ENCODE measurements at regions not wholly inside any gene's neighbourhood (a gene's known extent, or its start where the extent isn't known, plus 50 kb on each side); places are given as distances from the start of the nearest gene placed in this dataset.
"Not testable (repeated sequence)": the region's sequence is repeated elsewhere in the genome, so short reads cannot be mapped to it uniquely, and the experiment has no call there.

DNA sequence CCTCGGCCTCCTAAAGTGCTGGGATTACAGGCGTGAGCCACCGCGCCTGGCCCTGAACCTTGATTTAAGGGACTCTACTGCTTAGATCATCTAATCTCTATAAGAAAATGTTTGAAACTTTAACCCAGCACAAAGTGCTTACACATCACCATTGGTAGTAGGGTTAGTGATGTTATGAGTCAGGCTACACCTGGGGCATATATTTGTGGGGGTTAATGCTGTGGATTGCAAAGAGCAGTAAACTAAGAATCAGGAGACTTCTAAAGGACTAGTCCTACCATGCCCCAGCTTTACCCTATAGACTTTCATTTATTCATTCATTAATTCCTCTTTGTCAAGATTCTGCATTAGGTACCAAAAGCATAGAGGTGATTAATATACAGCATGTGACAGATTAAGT, 880.5 kb downstream of the TTLL7 start:
- Histone ChIP-seq H3K27ac (no peak overlapping the region), H3K4me3 (no peak overlapping the region)
- TF ChIP-seq, protein P1, sequence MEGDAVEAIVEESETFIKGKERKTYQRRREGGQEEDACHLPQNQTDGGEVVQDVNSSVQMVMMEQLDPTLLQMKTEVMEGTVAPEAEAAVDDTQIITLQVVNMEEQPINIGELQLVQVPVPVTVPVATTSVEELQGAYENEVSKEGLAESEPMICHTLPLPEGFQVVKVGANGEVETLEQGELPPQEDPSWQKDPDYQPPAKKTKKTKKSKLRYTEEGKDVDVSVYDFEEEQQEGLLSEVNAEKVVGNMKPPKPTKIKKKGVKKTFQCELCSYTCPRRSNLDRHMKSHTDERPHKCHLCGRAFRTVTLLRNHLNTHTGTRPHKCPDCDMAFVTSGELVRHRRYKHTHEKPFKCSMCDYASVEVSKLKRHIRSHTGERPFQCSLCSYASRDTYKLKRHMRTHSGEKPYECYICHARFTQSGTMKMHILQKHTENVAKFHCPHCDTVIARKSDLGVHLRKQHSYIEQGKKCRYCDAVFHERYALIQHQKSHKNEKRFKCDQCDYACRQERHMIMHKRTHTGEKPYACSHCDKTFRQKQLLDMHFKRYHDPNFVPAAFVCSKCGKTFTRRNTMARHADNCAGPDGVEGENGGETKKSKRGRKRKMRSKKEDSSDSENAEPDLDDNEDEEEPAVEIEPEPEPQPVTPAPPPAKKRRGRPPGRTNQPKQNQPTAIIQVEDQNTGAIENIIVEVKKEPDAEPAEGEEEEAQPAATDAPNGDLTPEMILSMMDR (IDR thresholded peaks at IDR 0.05) = no peak
- DNase-seq (ENCODE audit: low spot score) = no peak

DNA sequence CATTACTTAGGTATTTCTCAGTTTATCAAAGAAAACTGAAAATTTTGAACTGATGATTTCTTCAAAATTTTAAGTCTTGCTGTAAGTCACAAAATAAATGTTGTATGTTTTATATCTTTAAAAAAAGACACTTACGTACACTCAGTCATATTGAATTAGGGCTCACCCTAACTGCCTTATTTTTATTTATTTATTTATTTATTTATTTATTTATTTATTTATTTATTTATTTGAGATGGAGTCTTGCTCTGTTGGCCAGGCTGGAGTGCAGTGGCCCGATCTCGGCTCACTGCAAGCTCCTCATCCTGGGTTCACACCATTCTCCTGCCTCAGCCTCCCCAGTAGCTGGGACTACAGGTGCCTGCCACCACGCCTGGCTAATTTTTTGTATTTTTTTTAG, 881.9 kb downstream of the TTLL7 start:
- H3K27ac ChIP-seq = not testable (repeated sequence)

DNA sequence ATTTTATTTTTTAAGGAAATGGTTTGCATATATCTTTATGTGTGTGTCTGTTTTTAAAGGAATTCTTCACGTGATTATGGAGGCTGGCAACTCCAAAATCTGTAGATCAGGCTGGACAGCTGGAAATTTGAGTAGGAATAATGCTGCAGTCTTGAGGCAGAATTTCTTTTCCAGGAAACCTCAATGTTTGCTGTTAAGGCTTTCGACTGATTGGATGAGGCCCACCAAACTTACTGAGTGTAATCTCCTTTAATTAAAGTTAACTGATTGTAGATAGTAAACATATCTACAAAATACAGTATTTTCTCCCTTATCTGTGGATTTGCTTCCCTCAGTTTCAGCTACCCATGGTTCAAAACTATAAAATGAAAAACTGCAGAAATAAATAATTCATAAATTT, 883.1 kb downstream of the TTLL7 start:
- DNase-seq (ENCODE audit: low spot score) = no peak
- Histone ChIP-seq H3K4me3 (no peak overlapping the region), H3K27ac (no peak overlapping the region)
- TF ChIP-seq, protein P1 (IDR thresholded peaks at IDR 0.05) = no peak

More for the DNA sequence above, 881.9 kb downstream of the TTLL7 start:
- H3K4me3 ChIP-seq; DNase-seq (ENCODE audit: low spot score): not testable (repeated sequence)

DNA sequence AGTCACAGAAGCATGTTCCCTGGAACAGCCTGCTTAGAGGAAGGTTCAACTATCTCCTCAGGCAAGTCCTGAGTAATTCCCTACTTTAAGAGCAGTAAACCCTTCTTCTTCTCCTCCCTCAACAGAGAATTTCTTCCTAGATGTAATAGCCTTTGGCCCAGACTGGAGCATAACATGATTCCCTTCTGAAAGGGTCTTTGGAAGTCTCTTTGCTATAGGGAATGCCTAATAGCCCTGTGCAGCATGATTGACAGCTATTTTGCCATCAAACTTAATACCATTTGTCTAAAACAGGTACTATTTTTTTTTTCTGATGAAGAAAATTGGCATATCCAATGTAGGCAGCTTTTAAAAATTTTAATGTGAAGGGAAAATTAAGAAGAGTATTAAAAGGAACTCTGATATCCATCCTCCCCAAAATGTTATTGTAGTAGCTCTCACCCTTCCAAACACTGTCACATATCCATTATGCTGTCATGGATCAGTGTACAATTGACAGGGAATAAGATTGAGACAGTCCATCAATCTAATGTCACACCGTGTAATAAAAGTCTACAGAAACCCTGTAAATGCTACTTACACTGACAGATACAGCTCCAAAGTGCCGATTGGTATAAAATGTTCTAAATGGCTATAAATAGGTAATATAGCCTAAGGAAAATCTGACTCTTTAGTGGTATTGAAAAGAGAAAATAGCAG, 884.6 kb downstream of the TTLL7 start:
- TF ChIP-seq, protein P1 (IDR thresholded peaks at IDR 0.05) = no peak
- DNase-seq (ENCODE audit: low spot score) = no peak
- H3K4me3 ChIP-seq = no peak overlapping the region
- H3K27ac ChIP-seq = no peak overlapping the region

DNA sequence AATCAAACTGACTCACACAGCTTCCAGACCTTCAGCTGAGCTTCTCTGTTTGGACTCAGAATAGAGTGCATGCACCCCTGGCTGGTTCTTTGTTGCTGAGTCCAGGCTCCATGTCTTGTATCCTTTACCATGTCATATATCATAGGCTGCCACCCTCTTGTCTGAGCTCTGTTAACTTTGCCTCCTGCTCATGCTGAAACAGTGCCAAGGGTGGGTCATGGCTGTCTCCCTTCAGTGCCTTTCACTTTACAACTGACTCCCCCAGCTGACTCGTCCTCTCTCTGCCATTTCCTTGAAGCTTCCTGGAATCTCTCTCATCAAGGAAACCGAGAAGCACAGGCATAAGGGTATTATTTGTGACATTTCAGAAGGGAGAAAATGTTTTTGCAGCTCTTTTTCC, 885.3 kb downstream of the TTLL7 start:
- Histone ChIP-seq H3K4me3 (no peak overlapping the region), H3K27ac (no peak overlapping the region)
- TF ChIP-seq, protein P1 (IDR thresholded peaks at IDR 0.05) = no peak
- no peak for DNase-seq (ENCODE audit: low spot score)

DNA sequence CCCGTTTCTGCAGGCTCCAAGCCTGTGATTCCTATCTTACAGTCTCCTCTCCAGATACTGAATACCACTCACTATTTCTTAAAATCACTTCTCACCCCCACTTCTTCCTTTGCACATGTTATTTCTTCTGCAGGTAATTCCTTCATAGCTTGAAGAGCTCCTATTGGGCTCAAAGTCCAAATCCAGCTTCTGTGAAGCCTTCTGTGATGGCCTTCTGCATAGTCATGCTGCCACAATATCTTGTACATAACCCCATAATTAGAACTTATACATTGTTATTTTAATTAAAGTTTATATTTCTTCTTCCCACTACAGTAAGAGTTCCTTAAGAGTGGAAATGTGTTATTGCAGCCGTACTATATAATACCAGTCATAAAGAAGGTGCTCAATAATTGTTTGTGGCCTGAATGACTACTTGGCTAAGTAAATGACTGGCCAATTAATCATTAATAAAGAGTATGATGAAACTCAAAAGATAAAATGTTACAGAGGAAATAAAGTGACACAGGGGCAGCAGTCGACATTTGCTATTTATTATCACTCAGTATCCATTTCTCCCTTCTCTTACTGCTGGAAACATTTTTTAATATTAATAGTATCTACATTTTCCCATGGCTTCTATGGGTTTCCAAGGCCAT, 886.6 kb downstream of the TTLL7 start:
- Histone ChIP-seq H3K4me3 (no peak overlapping the region), H3K27ac (no peak overlapping the region)
- TF ChIP-seq, protein P1 (IDR thresholded peaks at IDR 0.05) = no peak
- no peak for DNase-seq (ENCODE audit: low spot score)

DNA sequence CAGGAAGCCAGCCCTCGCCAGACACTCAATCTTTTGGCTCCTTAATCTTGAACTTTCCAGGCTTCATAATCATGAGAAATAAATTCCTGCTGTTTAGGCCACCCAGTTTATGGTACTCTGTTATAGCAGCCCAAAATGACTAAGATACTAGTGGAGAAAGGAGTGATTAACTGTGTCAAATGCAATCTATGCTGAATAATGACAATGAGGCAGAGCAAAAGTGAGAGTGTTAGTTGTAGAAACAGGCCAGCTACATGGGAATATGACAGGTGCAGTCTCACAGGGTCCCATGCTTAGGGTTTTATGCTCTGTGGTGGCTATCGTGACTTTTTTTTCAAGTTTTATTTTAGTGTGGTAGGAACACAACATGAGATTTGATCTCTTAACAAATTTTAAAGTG, 888.8 kb downstream of the TTLL7 start:
- no peak for DNase-seq (ENCODE audit: low spot score)
- Histone ChIP-seq H3K27ac (no peak overlapping the region), H3K4me3 (no peak overlapping the region)
- TF ChIP-seq, protein P1 (IDR thresholded peaks at IDR 0.05) = no peak

Measured in coronary artery (tissue), 2 donors.